Panc1 (cell line): ENCODE measurements at regions not wholly inside any gene's neighbourhood (a gene's known extent, or its start where the extent isn't known, plus 50 kb on each side); places are given as distances from the start of the nearest gene placed in this dataset.

Source experiments
- ATAC-seq: fragments of 200-7000 bp; cut with Tn5 transposase; 2 replicates; pipeline ENCODE4 v1.9.1; 2020; ENCODE audit warnings: mild to moderate bottlenecking, moderate library complexity
- BruUV-seq: library from RNA; stranded (reverse); fragments of 400-500 nt; replicated peaks from 2 replicates; lab custom pipeline; 2021; lab: Mats Ljungman, UMichigan
- CTCF ChIA-PET: fragments of 300-600 bp; sonication (Branson Sonifier 250); formaldehyde crosslinking; loops from one replicate; lab custom pipeline; 2022; ENCODE audit warnings: antibody characterized with exemption; lab: Charles Lee
- POLR2A ChIA-PET: fragments of 300-600 bp; sonication (Branson Sonifier 250); formaldehyde crosslinking; loops from one replicate; lab custom pipeline; 2022; ENCODE audit warnings: antibody characterized with exemption; lab: Charles Lee
- DNase-seq: peaks from one replicate; pipeline ENCODE4 v3.0.0-alpha.2; 2010; ENCODE audit warnings: low read depth, low spot score
- H3K27ac ChIP-seq: 2 replicates; pipeline ENCODE4 v1.5.1; 2011; ENCODE audit warnings: mild to moderate bottlenecking, low read length, inconsistent platforms
- H3K27me3 ChIP-seq: fragments of 200-500 bp; sonication (Bioruptor generic); 2 replicates; pipeline ENCODE4 v1.6.0; 2014; ENCODE audit warnings: low read length, inconsistent platforms; ENCODE audit not compliant: control insufficient read depth, insufficient read depth
- H3K36me3 ChIP-seq: fragments of 200-500 bp; sonication (Bioruptor generic); 2 replicates; pipeline ENCODE4 v1.5.1; 2014; ENCODE audit warnings: inconsistent platforms, mild to moderate bottlenecking, low read length, moderate library complexity; ENCODE audit not compliant: control insufficient read depth, insufficient read depth
- H3K4me1 ChIP-seq: 2 replicates; pipeline ENCODE4 v1.5.1; 2011; ENCODE audit warnings: inconsistent platforms, mild to moderate bottlenecking, low read length, moderate library complexity; ENCODE audit not compliant: control insufficient read depth, insufficient read depth
- H3K4me3 ChIP-seq, 2 experiments: 2 replicates each; pipeline ENCODE4 v1.5.1; 2011 to 2012; ENCODE audit warnings: low read depth in 2 of 2, low read length in 2 of 2, mild to moderate bottlenecking in 2 of 2, inconsistent platforms in 1 of 2, moderate library complexity in 1 of 2
- H3K9me3 ChIP-seq: fragments of 200-500 bp; sonication (Bioruptor generic); 2 replicates; pipeline ENCODE4 v1.5.1; 2014; ENCODE audit warnings: low read depth, mild to moderate bottlenecking, inconsistent platforms, low read length, moderate library complexity; ENCODE audit not compliant: control insufficient read depth, insufficient read depth
- POLR2AphosphoS5 ChIP-seq: IDR thresholded peaks from 2 replicates; pipeline ENCODE4 v1.6.1; 2012; ENCODE audit warnings: mild to moderate bottlenecking, low read depth, low read length, moderate library complexity
- SIN3A ChIP-seq: IDR thresholded peaks from 2 replicates; pipeline ENCODE4 v1.6.1; 2012; ENCODE audit warnings: low read depth, mild to moderate bottlenecking, low read length, moderate library complexity, borderline replicate concordance; ENCODE audit not compliant: insufficient read depth
- TCF7L2 ChIP-seq: IDR thresholded peaks from 2 replicates; pipeline ENCODE4 v1.6.1; 2011; ENCODE audit warnings: mild to moderate bottlenecking, low read depth, low read length, inconsistent platforms
- in situ Hi-C: cut with HindIII; loops from 2 replicates; pipeline ENCODE4 v1.10.0; 2016; ENCODE audit warnings: low sequenced_read_pairs, low pct_unique_long_range_greater_than_20kb
- intact Hi-C: fragments of 100-400 bp; cut with micrococcal nuclease; formaldehyde crosslinking; loops from one replicate; pipeline ENCODE4 v1.10.0; 2022; ENCODE audit not compliant: unreplicated experiment
- TF ChIP-seq, protein P1 (sequence below), 2 experiments: IDR thresholded peaks; 2 replicates each; pipeline ENCODE4 v1.6.1; 2011 to 2012; ENCODE audit warnings: low read depth in 2 of 2, control low read depth in 1 of 2, low read length in 1 of 2, mild to moderate bottlenecking in 1 of 2, moderate library complexity in 1 of 2; ENCODE audit not compliant: insufficient read depth in 1 of 2
- TF ChIP-seq, protein P2 (sequence below): fragments of 450-650 bp; IDR thresholded peaks from 2 replicates; pipeline ENCODE4 v1.5.1; 2017; ENCODE audit warnings: mild to moderate bottlenecking

DNA sequence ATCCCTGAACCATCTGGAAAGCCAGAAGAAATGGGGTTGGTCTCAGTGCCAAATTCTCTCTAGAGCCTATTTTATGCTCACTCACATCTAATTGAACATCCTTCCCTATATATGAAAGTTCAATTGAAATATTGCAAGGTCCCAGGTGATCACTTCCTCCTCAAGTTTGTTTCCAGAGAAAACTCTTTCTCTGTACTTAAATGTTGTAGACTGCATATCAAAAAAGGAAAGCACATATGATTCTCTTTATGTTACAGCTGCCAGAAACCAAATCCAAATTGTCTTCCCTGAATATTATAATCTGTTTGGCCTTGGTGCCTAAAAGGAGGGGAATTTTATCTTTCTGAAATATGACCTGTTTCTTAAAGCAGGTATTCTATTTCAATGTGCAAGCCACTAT, 93.3 kb downstream of the SHOX2 start:
- CTCF ChIA-PET: no interaction called here
- no peaks in the 10 kb centered on the region for H3K4me1 ChIP-seq
- DNase-seq (no peak), ATAC-seq (no peak)
- no TSS peak for BruUV-seq
- intact Hi-C loops (no loop called here), in situ Hi-C loops (no loop called here)
- H3K27me3 ChIP-seq: no peaks in the 10 kb centered on the region
- H3K4me3 ChIP-seq: no peak overlapping the region
- H3K36me3 ChIP-seq: no peaks in the 10 kb centered on the region
- POLR2A ChIA-PET: no interaction called here
- TF ChIP-seq, protein P1, sequence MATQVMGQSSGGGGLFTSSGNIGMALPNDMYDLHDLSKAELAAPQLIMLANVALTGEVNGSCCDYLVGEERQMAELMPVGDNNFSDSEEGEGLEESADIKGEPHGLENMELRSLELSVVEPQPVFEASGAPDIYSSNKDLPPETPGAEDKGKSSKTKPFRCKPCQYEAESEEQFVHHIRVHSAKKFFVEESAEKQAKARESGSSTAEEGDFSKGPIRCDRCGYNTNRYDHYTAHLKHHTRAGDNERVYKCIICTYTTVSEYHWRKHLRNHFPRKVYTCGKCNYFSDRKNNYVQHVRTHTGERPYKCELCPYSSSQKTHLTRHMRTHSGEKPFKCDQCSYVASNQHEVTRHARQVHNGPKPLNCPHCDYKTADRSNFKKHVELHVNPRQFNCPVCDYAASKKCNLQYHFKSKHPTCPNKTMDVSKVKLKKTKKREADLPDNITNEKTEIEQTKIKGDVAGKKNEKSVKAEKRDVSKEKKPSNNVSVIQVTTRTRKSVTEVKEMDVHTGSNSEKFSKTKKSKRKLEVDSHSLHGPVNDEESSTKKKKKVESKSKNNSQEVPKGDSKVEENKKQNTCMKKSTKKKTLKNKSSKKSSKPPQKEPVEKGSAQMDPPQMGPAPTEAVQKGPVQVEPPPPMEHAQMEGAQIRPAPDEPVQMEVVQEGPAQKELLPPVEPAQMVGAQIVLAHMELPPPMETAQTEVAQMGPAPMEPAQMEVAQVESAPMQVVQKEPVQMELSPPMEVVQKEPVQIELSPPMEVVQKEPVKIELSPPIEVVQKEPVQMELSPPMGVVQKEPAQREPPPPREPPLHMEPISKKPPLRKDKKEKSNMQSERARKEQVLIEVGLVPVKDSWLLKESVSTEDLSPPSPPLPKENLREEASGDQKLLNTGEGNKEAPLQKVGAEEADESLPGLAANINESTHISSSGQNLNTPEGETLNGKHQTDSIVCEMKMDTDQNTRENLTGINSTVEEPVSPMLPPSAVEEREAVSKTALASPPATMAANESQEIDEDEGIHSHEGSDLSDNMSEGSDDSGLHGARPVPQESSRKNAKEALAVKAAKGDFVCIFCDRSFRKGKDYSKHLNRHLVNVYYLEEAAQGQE (IDR thresholded peaks at IDR 0.05; ENCODE audit: insufficient read depth in 1 of 2, low read depth in 2 of 2, low read length in 1 of 2): no peak
- H3K9me3 ChIP-seq: no peaks in the 10 kb centered on the region
- no peak overlapping the region for H3K27ac ChIP-seq

DNA sequence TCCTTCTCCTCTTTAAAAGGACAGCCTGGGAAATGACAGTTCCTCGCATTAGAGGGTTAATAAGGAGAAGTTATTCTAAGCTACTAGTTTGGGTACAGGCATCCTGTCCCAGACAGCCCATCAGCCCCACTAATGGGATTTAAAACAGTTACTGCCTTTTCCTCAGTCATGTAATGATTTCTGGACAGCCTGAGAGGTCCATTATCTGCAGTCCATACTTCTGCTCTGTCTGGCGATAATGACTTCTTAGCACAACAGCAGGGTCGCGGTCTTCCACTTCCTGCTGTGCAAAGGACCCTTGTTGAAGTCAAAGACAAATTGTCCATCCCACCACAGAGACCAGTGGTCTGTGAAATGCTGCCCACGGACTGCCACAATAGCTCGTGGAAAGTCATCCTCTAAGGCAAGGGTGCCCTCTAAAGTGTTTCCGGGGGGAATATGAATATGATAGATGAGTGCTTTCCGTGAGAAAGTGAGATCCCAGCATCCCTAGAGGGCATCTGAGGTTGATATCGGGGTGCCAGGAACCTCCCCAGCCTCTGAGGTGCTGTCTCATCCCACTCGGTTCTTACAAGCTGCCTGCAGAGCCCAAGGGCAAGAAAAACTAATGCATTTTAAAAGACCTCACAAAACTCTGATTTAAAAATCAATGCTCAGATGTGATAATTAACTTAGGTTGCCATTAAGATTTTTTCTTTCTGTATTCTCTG, 100.7 kb downstream of the SHOX2 start:
- POLR2A ChIA-PET: no interaction called here
- CTCF ChIA-PET: no interaction called here

More for the DNA sequence above, 100.7 kb downstream of the SHOX2 start:
- no peak for ATAC-seq
- Histone ChIP-seq H3K4me1 (no peaks in the 10 kb centered on the region), H3K36me3 (no peaks in the 10 kb centered on the region), H3K9me3 (no peaks in the 10 kb centered on the region), H3K27ac (no peak overlapping the region), H3K27me3 (no peaks in the 10 kb centered on the region), H3K4me3 (no peak overlapping the region)
- in situ Hi-C loops (no loop called here), intact Hi-C loops (no loop called here)
- BruUV-seq: no TSS peak
- DNase-seq: no peak
- no peak for TF ChIP-seq SIN3A
- TF ChIP-seq TCF7L2: no peak
- TF ChIP-seq POLR2AphosphoS5: no peak
- TF ChIP-seq, protein P1 (IDR thresholded peaks at IDR 0.05; ENCODE audit: insufficient read depth in 1 of 2, low read depth in 2 of 2, low read length in 1 of 2): no peak
- TF ChIP-seq, protein P2, sequence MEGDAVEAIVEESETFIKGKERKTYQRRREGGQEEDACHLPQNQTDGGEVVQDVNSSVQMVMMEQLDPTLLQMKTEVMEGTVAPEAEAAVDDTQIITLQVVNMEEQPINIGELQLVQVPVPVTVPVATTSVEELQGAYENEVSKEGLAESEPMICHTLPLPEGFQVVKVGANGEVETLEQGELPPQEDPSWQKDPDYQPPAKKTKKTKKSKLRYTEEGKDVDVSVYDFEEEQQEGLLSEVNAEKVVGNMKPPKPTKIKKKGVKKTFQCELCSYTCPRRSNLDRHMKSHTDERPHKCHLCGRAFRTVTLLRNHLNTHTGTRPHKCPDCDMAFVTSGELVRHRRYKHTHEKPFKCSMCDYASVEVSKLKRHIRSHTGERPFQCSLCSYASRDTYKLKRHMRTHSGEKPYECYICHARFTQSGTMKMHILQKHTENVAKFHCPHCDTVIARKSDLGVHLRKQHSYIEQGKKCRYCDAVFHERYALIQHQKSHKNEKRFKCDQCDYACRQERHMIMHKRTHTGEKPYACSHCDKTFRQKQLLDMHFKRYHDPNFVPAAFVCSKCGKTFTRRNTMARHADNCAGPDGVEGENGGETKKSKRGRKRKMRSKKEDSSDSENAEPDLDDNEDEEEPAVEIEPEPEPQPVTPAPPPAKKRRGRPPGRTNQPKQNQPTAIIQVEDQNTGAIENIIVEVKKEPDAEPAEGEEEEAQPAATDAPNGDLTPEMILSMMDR: no peak
